Esophagus muscularis mucosa (tissue), 3 donors: ENCODE measurements at regions not wholly inside any gene's neighbourhood (a gene's known extent, or its start where the extent isn't known, plus 50 kb on each side); places are given as distances from the start of the nearest gene placed in this dataset.

Source experiments
- CTCF ChIP-seq, 3 experiments: fragments of 200-600 bp in 2 of 3; fragments of 450-650 bp in 1 of 3; sonication (generic) in 2 of 3; IDR thresholded peaks; one replicate each; pipeline ENCODE4 v1.5.1; 2017 to 2019; ENCODE audit warnings: antibody characterized with exemption in 3 of 3, mild to moderate bottlenecking in 2 of 3, moderate library complexity in 1 of 3
- POLR2A ChIP-seq: fragments of 450-650 bp; IDR thresholded peaks from one replicate; pipeline ENCODE4 v1.6.1; 2017; ENCODE audit warnings: antibody characterized with exemption, moderate library complexity, mild to moderate bottlenecking, low read depth

GRCh38 chr2:12334412-12334966 lies 382.2 kb upstream of the TRIB2 start:
- no peak for TF ChIP-seq CTCF (IDR thresholded peaks at IDR 0.05)
- no peak for TF ChIP-seq POLR2A
